ENCODE measurements at regions not wholly inside any gene's neighbourhood (a gene's known extent, or its start where the extent isn't known, plus 50 kb on each side); places are given as distances from the start of the nearest gene placed in this dataset.

GRCh38 chr20:39523405-39523804 lies 561.3 kb downstream of the DHX35 start:
- TF ChIP-seq CTCF (IDR thresholded peaks at IDR 0.05) (no peak), POLR2A (IDR thresholded peaks at IDR 0.05) (no peak), EP300 (IDR thresholded peaks at IDR 0.05) (no peak)

Data from ovary (tissue), 3 donors.